ENCODE measurements at regions not wholly inside any gene's neighbourhood (a gene's known extent, or its start where the extent isn't known, plus 50 kb on each side); places are given as distances from the start of the nearest gene placed in this dataset.

DNA sequence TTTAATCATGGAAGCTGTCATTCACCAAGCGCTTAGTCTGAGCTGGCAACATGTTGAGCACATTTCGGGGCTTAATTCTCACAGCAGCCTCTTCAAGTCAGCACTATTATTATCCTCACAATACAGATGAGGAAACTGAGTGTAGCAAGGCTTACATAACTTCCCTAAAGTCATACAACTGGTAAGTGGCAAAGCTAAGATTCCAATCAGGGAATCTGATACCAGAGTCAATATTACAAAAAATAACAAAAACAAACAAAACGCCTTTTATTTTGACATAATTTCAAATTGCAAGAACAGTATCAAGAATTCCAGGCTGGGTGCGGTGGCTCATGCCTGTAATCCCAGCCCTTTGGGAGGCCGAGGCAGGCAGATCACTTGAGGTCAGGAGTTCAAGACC, 120.4 kb upstream of the DUSP21 start:
- TF ChIP-seq, protein P1, sequence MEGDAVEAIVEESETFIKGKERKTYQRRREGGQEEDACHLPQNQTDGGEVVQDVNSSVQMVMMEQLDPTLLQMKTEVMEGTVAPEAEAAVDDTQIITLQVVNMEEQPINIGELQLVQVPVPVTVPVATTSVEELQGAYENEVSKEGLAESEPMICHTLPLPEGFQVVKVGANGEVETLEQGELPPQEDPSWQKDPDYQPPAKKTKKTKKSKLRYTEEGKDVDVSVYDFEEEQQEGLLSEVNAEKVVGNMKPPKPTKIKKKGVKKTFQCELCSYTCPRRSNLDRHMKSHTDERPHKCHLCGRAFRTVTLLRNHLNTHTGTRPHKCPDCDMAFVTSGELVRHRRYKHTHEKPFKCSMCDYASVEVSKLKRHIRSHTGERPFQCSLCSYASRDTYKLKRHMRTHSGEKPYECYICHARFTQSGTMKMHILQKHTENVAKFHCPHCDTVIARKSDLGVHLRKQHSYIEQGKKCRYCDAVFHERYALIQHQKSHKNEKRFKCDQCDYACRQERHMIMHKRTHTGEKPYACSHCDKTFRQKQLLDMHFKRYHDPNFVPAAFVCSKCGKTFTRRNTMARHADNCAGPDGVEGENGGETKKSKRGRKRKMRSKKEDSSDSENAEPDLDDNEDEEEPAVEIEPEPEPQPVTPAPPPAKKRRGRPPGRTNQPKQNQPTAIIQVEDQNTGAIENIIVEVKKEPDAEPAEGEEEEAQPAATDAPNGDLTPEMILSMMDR (IDR thresholded peaks at IDR 0.05) = no peak
- Mint-ChIP-seq H3K27ac (ENCODE audit: unreplicated experiment) (no peak overlapping the region), H3K36me3 (ENCODE audit: low read depth) (no peaks in the 10 kb centered on the region), H3K27me3 (ENCODE audit: low read depth) (no peaks in the 10 kb centered on the region), H3K4me3 (ENCODE audit: unreplicated experiment) (no peak overlapping the region), H3K4me1 (ENCODE audit: low read depth) (no peaks in the 10 kb centered on the region), H3K9me3 (ENCODE audit: low read depth) (peaks cover 12% of the 10 kb centered on the region)
- DNase-seq (ENCODE audit: low spot score) = no peak

DNA sequence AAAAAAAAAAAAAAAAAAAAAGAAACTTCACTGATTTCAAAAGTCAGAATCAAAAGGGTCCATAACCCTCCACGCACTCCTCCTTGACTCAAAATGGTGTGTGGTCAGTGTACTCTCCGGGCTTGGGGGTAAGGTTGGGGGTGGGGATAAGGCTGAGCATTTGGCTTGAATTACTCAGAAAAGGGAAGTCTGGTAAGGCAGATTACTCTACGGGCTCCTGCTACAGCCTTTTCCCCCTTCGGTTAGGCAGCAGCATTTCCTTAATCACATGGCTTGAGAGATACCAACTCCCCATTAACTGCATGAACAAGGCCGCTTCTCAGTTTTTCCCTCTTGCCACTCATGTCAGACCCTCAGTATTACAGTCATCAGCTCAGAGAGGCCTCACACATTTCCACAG, 135.4 kb upstream of the DUSP21 start:
- Mint-ChIP-seq H3K36me3 (ENCODE audit: low read depth) (no peaks in the 10 kb centered on the region), H3K4me1 (ENCODE audit: low read depth) (no peaks in the 10 kb centered on the region), H3K27me3 (ENCODE audit: low read depth) (no peaks in the 10 kb centered on the region), H3K27ac (ENCODE audit: unreplicated experiment) (no peak overlapping the region), H3K4me3 (ENCODE audit: unreplicated experiment) (no peak overlapping the region), H3K9me3 (ENCODE audit: low read depth) (peaks cover 21% of the 10 kb centered on the region)
- TF ChIP-seq, protein P1 (IDR thresholded peaks at IDR 0.05) = no peak
- DNase-seq (ENCODE audit: low spot score) = no peak

DNA sequence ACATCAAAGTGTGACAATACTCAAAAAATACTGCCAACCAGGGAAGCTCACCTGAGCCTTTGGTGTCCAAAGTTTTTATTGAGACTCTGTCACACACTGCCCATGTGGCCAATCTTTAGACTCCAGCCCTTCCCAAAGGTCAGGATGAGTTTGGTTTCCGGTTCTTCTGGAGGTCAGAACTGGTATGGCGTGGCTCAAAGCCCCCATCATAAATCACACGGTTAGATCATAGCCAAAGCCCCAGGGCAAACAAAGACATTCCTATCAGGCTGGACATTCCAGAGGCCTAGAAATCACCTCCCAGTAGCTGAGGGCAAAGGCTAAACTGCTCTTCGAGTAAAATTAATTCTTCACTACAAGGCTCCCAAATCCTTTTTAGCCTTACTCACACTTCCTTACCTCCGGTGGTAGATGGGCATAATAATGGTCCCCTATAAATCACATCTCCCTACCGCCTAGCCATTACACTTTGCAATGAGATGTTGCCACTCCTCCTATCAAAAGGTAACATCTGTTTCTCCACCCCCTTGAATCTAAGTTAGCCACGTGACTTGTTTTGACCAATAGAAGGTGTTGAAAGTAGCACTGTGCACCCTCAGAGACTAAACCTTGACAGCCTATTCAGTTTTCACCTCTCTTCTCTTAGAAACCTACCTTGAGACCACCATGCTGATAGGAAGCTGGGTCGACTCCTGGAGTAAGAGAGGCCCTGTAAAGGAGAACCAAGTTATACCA, 137.8 kb upstream of the DUSP21 start:
- no peaks in the 10 kb centered on the region for H3K4me1 Mint-ChIP-seq (ENCODE audit: low read depth)
- no peaks in the 10 kb centered on the region for H3K27me3 Mint-ChIP-seq (ENCODE audit: low read depth)
- H3K4me3 Mint-ChIP-seq (ENCODE audit: unreplicated experiment) = no peak overlapping the region
- H3K9me3 Mint-ChIP-seq (ENCODE audit: low read depth) = peaks cover 19% of the 10 kb centered on the region
- no peaks in the 10 kb centered on the region for H3K36me3 Mint-ChIP-seq (ENCODE audit: low read depth)
- no peak overlapping the region for H3K27ac Mint-ChIP-seq (ENCODE audit: unreplicated experiment)
- TF ChIP-seq, protein P1 (IDR thresholded peaks at IDR 0.05) = no peak
- no peak for DNase-seq (ENCODE audit: low spot score)

DNA sequence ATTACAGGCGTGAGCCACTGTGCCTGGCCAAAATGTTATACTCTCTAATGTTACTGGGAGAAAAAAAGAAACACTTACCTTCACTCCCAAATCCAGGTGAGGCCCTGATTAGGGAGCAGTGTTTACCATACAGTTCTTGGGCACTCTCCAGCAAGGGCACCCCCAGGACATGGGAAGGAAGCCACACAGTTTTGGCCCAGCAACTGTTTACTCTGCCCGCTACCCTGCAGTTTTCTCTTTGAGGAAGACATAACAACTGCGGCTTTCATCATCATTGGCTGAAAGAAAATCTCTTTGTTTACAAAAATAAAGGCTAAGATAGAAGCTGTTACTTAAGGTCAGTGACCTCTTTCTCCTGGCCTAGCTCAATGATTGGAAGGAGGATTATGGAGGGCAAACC, 145.5 kb upstream of the DUSP21 start:
- Mint-ChIP-seq H3K4me1 (ENCODE audit: low read depth) (no peaks in the 10 kb centered on the region), H3K27me3 (ENCODE audit: low read depth) (no peaks in the 10 kb centered on the region), H3K27ac (ENCODE audit: unreplicated experiment) (no peak overlapping the region), H3K36me3 (ENCODE audit: low read depth) (no peaks in the 10 kb centered on the region), H3K9me3 (ENCODE audit: low read depth) (peaks cover under 1% of the 10 kb centered on the region), H3K4me3 (ENCODE audit: unreplicated experiment) (no peak overlapping the region)
- DNase-seq (ENCODE audit: low spot score) = no peak
- TF ChIP-seq, protein P1 (IDR thresholded peaks at IDR 0.05) = no peak

DNA sequence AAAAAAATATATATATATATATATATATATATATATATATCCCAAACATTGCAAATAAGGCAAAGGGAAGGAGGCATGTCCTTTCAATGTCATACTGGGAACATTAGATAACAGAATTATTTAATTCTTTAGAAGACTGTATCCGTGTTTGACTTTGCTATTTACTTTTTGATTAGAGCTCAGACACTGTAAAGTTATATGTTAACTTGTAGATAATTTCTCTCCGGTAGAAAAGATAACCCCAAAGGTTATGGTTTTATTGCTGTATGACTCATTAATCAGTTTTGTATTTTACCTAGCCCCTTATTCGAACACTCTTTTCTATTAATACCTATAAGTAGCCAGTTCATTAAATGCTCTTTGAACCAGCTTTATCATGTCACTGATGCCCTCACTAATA, 150.6 kb upstream of the DUSP21 start:
- H3K4me1 Mint-ChIP-seq (ENCODE audit: low read depth) = no peaks in the 10 kb centered on the region
- H3K4me3 Mint-ChIP-seq (ENCODE audit: unreplicated experiment) = no peak overlapping the region
- peaks cover 10% of the 10 kb centered on the region for H3K9me3 Mint-ChIP-seq (ENCODE audit: low read depth)
- no peaks in the 10 kb centered on the region for H3K27me3 Mint-ChIP-seq (ENCODE audit: low read depth)
- H3K36me3 Mint-ChIP-seq (ENCODE audit: low read depth) = no peaks in the 10 kb centered on the region
- TF ChIP-seq, protein P1 (IDR thresholded peaks at IDR 0.05) = no peak
- no peak for DNase-seq (ENCODE audit: low spot score)
- no peak overlapping the region for H3K27ac Mint-ChIP-seq (ENCODE audit: unreplicated experiment)
